ENCODE measurements at regions not wholly inside any gene's neighbourhood (a gene's known extent, or its start where the extent isn't known, plus 50 kb on each side); places are given as distances from the start of the nearest gene placed in this dataset.

DNA sequence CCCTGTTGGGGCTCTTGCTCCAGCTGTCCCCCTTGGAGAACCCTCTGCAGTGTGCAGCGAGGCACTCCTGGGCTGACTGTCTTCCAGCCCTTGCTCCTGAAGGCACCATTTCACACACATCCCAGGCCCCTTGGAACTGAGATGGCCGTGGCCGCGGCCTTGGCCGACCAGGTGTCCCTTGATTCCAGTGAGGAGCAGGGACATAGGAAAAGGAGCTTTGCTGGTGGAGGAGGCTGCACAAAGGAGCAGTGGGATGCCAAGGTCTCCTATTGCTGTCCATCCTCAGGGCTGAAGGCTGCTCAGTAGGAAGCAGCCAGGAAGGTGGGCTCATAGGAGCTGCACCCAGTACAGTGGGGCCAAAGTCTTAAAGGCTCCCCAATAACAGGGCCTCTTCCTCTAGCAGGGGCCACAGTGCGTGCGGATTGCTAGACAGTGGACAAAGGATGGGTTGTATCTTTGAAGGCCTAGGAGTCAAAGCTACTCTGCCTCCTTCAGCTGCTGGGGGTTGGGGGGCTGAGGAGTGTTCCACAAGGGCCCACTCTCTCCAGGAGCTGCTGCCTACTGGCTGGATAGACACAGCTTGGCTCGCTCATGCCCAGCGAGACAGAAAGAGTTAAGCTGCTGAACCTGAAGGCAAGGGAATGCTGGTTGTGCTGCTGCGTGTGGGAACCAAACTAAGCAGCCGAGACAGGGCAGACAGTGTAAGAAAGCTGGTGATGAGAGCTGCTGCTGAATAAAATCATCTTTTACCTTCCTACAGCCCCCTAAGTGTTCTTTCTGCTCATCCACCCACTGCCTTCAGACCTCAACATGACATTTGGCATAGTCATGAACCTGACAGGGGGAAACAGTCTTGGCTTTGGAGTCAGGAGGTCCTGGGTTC is 891.9 kb upstream of the ZNF722 start:
- TF ChIP-seq, protein P1, sequence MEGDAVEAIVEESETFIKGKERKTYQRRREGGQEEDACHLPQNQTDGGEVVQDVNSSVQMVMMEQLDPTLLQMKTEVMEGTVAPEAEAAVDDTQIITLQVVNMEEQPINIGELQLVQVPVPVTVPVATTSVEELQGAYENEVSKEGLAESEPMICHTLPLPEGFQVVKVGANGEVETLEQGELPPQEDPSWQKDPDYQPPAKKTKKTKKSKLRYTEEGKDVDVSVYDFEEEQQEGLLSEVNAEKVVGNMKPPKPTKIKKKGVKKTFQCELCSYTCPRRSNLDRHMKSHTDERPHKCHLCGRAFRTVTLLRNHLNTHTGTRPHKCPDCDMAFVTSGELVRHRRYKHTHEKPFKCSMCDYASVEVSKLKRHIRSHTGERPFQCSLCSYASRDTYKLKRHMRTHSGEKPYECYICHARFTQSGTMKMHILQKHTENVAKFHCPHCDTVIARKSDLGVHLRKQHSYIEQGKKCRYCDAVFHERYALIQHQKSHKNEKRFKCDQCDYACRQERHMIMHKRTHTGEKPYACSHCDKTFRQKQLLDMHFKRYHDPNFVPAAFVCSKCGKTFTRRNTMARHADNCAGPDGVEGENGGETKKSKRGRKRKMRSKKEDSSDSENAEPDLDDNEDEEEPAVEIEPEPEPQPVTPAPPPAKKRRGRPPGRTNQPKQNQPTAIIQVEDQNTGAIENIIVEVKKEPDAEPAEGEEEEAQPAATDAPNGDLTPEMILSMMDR (IDR thresholded peaks at IDR 0.05), result no peak
- TF ChIP-seq POLR2A (IDR thresholded peaks at IDR 0.05), result no peak
